DMS79 (cell line): ENCODE measurements at regions not wholly inside any gene's neighbourhood (a gene's known extent, or its start where the extent isn't known, plus 50 kb on each side); places are given as distances from the start of the nearest gene placed in this dataset.

ENCODE experiments used
- DNase-seq: peaks from one replicate; lab custom pipeline; 2025; lab: John Stamatoyannopoulos, UW

DNA sequence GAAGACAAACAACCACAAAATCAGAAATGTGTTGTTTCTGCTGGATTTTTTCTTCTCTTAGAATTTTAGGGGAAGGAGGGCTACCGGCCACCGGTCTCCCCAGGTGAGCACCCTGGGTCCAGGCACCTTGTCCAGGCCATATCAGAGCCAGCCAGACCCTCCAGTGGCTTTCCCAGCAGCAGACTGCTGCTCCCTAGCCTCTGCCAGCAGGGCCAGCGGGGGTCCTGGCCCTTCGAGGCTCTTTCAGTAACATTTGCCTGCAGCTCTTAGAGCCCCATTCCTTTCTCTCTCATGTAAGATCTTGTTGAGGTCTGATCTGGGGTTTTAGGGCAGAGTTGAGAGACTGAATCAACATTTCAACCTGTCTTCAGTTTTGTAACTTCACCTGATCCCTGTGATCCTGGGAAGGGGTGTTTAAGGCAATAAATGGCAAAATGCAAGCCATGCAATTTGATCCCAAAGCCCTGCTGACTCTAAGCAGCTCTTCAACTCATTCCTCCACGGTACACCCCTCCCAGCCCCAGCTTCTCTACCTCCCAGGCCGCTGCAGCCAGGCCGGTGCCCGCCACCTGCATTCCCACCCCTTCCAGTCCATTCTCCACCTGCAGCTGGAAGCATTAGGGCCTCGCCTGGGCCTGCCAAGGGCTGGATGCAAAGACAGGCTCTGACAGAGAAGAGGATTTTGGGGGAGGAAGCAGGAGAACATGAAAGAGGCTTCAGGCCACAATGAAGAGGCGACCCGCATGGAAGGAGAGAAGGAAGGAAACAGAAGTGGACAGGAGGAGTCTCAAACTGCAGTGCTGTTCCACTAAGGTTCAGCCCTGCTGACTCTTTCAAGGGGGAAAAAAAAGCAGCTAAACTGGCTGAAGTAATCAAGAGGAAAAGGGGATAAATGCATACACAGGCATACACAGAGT, 113.0 kb upstream of the FGF3 start:
- no peak for DNase-seq

DNA sequence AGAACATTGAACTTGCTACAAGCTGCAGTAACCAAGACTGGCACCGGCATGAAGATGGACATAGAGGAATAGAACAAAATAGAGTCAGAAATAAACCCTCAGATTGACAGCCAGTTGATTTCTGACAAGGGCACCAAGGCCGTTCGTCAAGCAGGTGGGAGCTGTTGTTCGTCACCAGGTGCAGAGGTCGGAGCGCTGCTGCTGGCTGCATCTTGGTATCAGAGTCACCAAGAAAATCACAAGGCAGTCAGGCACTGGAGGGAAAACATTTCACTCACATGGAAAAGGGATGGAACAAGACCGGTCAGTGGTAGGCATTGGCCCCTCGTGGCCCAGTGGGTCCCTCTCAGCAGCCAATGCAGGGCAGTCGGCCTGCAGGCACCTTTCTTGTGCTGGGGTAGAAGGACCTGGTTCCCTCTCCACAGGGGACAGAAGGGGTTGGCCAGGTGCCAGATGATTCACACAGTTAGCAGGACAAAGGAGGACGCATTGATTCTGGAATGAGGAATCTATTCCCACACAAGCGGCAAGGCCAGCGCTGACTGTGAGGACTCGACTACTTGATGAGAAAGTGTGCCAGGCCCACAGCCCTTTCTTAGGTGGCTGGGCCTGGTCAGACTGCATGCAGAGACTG, 115.8 kb upstream of the FGF3 start:
- DNase-seq: no peak

- no peak for DNase-seq
Measured at GRCh38 chr11:69935941-69936505, 116.8 kb upstream of the FGF3 start.

DNA sequence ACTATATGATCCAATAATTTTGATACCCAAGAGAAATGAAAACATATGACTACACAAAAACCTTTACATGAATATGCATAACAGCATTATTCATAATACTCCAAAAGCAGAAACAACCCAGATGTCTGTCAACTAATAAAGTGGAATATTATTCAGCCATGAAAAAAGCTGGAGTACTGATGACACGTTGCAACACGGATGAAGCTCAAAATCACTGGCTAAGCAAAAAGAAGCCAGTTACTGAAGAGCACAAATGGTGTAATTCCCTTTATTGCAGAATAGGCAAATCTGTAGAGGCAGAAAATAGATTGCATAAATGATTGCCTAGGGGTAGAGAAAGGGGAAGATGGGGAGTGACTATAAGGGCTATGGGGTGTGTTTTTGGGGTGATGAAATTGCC, 117.6 kb upstream of the FGF3 start:
- DNase-seq: no peak

DNA sequence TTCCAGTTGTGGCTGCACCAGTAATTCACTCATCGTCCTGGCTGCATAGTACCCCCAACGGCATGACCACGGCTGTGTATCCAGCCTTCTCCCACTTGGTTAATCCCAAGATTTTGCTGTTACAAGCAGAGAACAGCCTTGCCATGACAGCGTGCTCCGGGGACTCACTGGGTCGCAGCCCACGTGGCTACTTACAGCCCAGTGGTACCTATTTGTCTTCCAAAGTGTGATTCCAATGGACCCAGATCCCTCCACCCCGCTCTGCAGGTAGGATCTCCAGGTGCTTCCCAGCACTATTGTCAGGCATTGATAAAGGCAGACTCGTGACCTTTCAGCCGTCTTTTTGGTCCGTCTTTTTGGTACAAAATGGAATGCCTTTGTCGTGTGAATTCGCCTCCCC, 119.0 kb upstream of the FGF3 start:
- no peak for DNase-seq

DNA sequence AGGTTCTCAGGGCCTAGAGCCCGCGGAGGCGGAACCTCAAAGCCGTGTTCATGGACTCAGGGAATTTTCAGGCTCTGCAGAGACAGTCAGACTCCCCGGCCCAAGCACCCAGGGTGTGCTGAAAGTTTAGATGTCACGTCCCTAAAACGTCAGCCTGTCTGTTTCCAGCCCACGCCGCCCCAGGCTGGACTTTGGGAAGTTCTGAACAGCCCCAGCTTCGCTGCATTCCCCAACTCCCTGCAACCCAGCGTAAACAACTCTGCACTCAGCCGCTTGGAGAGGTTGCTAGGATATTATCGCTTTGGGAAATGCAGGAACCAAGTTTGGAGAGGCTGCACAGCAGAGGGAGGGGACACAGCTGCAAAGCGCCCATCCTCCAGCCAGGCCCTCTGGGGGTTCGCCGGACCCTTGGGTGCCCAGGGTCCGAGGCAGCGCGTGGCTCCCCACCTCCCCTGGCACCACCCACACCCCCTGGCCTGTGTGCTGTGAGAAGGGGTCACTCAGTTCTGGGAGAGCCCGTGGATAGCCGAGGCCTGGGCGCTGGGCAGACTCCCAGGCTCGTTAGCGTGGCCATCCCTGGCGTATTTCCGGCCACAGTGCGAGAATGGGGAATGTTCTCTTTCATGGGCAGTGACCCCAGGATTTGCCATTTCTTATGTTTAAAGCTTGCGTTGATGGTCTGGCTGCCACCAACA, 120.5 kb upstream of the FGF3 start:
- DNase-seq: no peak

DNA sequence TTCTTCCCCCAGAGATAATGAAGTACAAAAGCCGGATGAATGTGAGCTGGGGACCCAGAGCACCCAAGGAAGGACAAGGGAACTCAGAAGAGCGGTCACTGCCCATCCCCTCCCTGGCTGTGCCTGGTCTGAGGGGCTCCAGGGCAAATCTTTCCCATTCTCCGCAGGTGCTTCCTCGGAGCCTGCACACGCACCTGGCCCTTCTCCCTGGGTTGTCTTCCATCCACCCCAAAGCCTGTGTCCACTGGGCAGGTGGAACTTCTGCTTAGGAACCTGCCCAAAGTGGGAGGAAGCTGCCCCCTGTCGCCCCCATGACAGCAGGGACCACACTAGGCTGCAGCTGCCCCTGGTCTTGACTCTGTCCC, 121.0 kb upstream of the FGF3 start:
- DNase-seq: no peak

DNA sequence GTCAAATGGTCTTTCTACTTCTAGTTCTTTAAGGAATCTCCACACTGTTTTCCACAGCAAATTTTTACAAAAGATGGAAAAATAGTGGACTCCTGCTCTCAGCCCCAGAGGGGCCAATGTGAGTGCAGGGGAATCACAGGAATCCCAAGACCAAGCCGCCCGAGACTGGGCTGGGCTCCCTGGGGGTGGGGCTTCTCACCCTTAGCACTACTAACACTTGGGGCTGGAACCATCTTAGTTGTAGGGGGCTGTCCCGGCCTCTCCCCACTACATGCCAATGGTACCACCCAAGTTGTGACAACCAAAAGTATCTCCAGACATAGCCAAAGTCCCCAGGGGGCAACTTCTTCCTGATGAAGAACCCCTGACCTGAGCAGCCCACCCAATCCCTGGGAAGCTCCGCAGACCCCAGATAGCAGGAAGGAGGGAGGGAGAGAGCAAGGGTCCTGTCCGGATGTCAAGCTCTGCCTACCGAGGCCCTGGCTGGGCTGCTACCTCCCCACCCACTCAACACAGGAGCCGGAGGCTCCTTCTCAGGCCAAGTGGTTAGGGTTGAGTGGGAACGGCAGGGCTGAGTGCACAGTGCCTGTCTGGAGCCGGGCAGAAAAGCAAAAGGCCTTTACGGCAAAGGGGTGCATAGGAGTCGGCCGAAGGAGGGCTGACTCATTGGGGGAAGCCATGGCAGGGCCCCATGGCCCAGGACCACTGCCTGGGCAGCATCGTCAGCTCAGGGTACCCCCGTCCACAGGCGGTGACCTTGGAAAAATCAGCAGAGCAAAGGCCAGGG, 122.5 kb upstream of the FGF3 start:
- no peak for DNase-seq

- DNase-seq: no peak
Measured at GRCh38 chr11:69942333-69942820, 123.2 kb upstream of the FGF3 start.

DNA sequence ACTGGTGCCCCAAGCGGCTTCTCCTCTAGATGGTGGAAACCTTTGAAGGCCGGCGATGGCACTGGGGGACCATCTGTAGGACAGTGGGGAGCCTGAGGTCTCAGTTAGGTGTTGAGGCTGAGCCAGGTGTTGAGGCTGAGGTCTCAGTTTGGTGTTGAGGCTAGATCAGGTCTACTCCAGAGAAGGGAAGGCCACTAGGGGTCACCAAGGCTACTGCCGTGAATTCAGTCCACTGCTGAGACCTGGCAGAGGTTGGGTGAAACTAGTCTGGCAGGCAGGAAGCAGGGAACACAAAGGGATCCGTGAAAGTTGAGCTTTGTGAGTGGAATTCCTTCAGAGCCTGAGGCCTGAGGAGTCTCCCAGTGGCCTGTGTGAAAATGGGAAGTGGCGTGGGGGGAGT, 123.8 kb upstream of the FGF3 start:
- DNase-seq: no peak

GRCh38 chr11:69943506-69943905, 124.3 kb upstream of the FGF3 start:
- no peak for DNase-seq

DNA sequence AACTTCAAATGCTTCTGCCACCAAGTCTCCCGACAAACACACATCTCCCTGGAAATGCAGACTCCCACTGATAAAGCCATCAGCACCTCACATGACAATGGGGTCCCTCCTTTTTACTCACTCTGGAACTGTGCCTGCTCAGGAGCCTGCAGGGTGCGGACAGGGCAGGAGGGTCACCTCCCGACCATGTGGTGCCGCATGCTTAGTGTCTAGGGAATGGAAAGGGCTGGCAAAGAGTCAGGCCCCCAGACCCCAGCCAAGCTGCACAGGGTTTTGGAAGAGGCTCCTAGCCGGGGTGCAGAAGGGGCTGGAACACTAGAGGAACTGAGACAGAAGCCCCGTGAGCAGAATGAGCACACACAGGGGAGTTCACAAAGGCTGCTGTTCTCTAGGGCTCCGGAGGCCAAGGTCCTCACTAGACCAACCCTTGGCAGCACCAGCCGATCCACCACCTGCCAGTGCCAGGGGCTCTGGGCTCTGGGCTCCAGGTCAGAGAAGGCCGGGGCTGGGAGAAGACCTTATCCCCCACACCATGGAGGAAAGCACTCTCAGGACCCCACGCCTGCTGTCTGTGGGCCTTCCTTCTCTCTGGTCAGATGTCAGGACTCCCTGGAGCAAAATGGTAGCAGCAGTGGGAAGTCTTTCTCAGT, 125.1 kb upstream of the FGF3 start:
- no peak for DNase-seq

DNA sequence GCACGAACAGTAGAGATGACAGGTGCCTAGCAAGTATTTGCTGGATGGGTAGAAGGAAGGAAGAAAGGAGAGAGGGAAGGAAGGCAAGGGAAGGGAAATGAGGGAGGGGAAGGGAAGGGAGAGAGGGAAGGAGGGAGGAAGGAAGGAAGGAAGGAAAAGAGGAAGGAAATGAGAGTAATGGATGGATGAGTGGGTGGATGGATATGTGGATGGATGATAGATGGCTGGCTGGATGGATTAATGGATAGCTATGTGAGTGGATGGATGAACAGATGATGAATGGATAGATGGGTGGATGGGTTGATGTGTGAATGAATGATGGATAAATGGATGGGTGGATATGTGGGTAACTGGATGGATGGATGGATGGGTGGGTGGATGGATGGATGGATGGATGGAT, 125.9 kb upstream of the FGF3 start:
- DNase-seq: no peak

DNA sequence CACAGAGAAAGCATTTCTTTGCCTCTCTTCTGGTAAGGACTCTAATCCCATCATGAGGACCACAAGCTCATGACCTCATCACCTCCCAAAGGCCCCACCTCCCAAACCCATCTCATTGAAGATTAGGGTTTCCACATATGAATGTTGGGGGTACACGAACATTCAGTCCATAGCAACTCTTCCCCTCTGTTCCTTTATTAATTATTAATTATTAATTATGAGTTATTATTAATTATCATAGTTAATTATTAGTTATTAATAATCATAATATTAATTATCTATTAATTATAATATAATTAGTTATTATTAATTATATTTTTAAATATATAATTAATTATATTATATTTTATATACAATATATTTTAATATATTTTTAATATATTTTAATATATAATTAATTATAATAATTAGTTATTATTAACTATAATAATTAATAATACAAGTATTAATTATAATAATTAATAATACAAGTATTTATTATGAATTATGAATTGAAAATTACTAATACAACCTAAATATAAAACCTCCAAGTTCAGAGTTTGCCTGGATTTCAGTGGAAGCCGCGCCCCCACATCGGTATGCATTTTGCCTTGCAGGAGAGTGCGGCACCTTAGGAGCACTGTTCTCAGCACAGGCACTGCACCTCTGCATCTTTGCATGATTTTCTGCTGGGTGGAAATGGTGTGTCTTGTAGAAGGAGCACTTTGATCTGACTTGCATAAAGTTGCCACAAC, 128.0 kb upstream of the FGF3 start:
- DNase-seq: no peak

DNA sequence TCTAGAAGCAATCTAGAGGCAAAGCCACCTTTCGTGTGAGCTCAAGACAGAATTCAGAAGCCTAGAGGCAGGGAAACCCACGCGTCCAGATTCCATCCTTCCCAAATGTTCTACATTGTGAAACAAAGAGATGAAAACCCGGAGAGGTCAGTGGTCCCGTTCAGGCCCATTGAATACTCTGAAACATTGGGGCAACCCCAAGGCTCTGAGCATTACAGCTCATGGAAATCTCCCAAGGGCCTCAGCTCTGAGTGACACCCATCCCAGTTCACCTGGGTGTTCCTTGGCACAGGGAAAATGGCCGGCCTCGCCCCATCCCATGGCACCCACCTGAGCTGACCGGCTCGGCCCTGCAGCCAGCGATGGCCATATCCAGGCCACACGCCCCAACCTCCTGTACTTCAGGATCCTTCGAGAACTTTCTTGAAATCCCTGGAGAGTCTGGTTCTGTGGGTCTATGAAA, 128.6 kb upstream of the FGF3 start:
- no peak for DNase-seq

- no peak for DNase-seq
Measured at GRCh38 chr11:69948256-69949141, 129.3 kb upstream of the FGF3 start.

GRCh38 chr11:69949327-69949726, 128.8 kb upstream of the ANO1 start:
- no peak for DNase-seq

DNA sequence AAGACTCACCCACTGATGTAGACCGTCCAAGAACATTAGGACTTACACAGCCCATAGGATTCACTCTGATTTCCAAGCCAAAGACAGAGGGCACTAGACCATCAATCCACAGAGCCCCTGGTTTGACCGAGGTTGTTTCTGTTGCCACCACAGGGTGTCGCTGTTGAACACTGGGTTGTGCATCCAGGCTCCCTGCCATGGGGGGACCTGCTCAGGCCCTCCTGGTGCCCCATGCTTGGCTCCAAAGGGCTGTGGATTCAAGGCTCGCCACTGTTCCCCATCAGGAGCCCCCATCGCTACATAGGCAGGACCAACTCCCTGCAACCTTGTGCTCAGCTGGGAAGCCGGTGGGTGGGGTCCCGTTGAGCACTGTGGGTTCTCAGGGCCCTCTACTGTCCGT, 128.0 kb upstream of the ANO1 start:
- no peak for DNase-seq

DNA sequence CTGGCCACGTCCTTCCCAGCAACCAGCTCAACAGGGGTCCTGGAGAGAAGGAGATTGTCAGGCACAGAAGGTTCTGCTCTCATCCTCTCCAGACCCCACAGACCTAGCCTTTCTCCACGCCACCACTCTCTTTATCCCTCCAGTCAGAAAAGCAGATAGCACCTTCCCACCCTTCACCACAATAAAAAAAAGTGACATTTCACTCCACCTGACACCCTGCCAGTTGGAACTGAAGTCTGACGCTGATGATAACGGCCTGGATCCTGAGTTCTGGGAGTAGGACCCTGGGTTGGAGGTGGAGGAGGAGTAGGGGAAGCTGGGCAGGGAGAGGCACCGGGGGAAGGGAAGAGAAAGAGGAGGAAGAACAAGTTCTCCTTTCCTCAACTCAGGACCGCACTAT, 127.5 kb upstream of the ANO1 start:
- no peak for DNase-seq
